GM12878 (cell line): ENCODE measurements at regions not wholly inside any gene's neighbourhood (a gene's known extent, or its start where the extent isn't known, plus 50 kb on each side); places are given as distances from the start of the nearest gene placed in this dataset.

Source experiments
- BCL3 ChIP-seq: IDR thresholded peaks from 2 replicates; pipeline ENCODE4 v1.6.1; 2011; ENCODE audit warnings: borderline replicate concordance, low read depth, mild to moderate bottlenecking, moderate library complexity, low read length; ENCODE audit not compliant: insufficient read depth, poor library complexity, severe bottlenecking
- EZH2 ChIP-seq: IDR thresholded peaks from 2 replicates; pipeline ENCODE4 v1.6.1; 2012; ENCODE audit warnings: low read depth, mild to moderate bottlenecking, control low read depth, inconsistent platforms, low read length, borderline replicate concordance; ENCODE audit not compliant: control insufficient read depth
- HDAC2 ChIP-seq: fragments of 200-600 bp; sonication (generic); IDR thresholded peaks from 2 replicates; pipeline ENCODE4 v1.6.1; 2017
- HDGF ChIP-seq: fragments of 450-650 bp; IDR thresholded peaks from 2 replicates; pipeline ENCODE4 v1.6.1; 2016; ENCODE audit warnings: antibody characterized with exemption
- IKZF2 ChIP-seq, 2 experiments: fragments of 450-650 bp; IDR thresholded peaks; 2 replicates each; pipeline ENCODE4 v1.6.1; 2017; ENCODE audit warnings: mild to moderate bottlenecking in 2 of 2, moderate library complexity in 2 of 2
- NFXL1 ChIP-seq: fragments of 450-650 bp; IDR thresholded peaks from 2 replicates; pipeline ENCODE4 v1.6.1; 2017; ENCODE audit warnings: antibody characterized with exemption, mild to moderate bottlenecking, borderline replicate concordance
- POLR2A ChIP-seq: IDR thresholded peaks from 2 replicates; pipeline ENCODE4 v1.6.1; 2011; ENCODE audit warnings: low read depth, mild to moderate bottlenecking, low read length
- POU2F2 ChIP-seq: IDR thresholded peaks from 3 replicates; pipeline ENCODE4 v1.6.1; 2011; ENCODE audit warnings: low read depth, mild to moderate bottlenecking, low read length, borderline replicate concordance
- USF2 ChIP-seq: IDR thresholded peaks from 2 replicates; pipeline ENCODE4 v1.6.1; 2011; ENCODE audit warnings: low read depth, low read length, improper control_type of control experiment, borderline replicate concordance
- ZBTB11 ChIP-seq: fragments of 450-650 bp; formaldehyde crosslinking; IDR thresholded peaks from 2 replicates; pipeline ENCODE4 v1.5.0; 2022; ENCODE audit warnings: mild to moderate bottlenecking, missing genetic modification characterization

- TF ChIP-seq ZBTB11 (CRISPR knock-in tag) (no peak), EZH2 (no peak), IKZF2 (IDR thresholded peaks at IDR 0.05) (no peak), HDAC2 (no peak), BCL3 (no peak), NFXL1 (no peak), POU2F2 (no peak), HDGF (no peak), POLR2A (no peak), USF2 (no peak)
Measured at GRCh38 chr3:189092547-189092946, 79.2 kb upstream of the TPRG1 start (continued).
